Activated CD8-positive, alpha-beta memory T cell treated with anti-CD3 and anti-CD28 coated beads, Interleukin-2, amount 10 ng/mL, durations not matched to agents 7 days and 5 days (primary cell): ENCODE measurements at regions not wholly inside any gene's neighbourhood (a gene's known extent, or its start where the extent isn't known, plus 50 kb on each side); places are given as distances from the start of the nearest gene placed in this dataset.

Experiments
- ATAC-seq: fragments of 150-1000 bp; cut with Tn5 transposase; one replicate; pipeline ENCODE4 v1.10.0; 2021; ENCODE audit warnings: moderate library complexity
- CTCF ChIA-PET: fragments of 350-600 bp; sonication (Branson Sonifier 250); formaldehyde crosslinking; loops from one replicate; lab custom pipeline; 2021; ENCODE audit warnings: antibody characterized with exemption; lab: Charles Lee
- DNase-seq: peaks from one replicate; pipeline ENCODE4 v3.0.0-alpha.2; 2020
- H3K27ac Mint-ChIP-seq: one replicate; pipeline ENCODE4 v1.8.0; 2021; ENCODE audit warnings: mild to moderate bottlenecking, mixed read lengths
- H3K27me3 Mint-ChIP-seq: one replicate; pipeline ENCODE4 v1.8.0; 2021; ENCODE audit warnings: mixed read lengths
- H3K36me3 Mint-ChIP-seq: one replicate; pipeline ENCODE4 v1.8.0; 2021; ENCODE audit warnings: mild to moderate bottlenecking, mixed read lengths
- H3K4me1 Mint-ChIP-seq: one replicate; pipeline ENCODE4 v1.8.0; 2021; ENCODE audit warnings: mixed read lengths
- H3K4me3 Mint-ChIP-seq: one replicate; pipeline ENCODE4 v1.8.0; 2021; ENCODE audit warnings: mild to moderate bottlenecking, moderate library complexity, mixed read lengths
- H3K9me3 Mint-ChIP-seq: one replicate; pipeline ENCODE4 v1.8.0; 2022; ENCODE audit warnings: low read depth, mixed read lengths

GRCh38 chr4:38566806-38567398 lies 97.1 kb upstream of the KLF3 start:
- Mint-ChIP-seq H3K4me1 (no peaks in the 10 kb centered on the region), H3K9me3 (no peaks in the 10 kb centered on the region), H3K27me3 (peaks cover 12% of the 10 kb centered on the region), H3K4me3 (no peak overlapping the region), H3K36me3 (no peaks in the 10 kb centered on the region), H3K27ac (no peak overlapping the region)
- CTCF ChIA-PET = no interaction called here
- ATAC-seq = no peak
- DNase-seq = no peak

- Mint-ChIP-seq H3K27me3 (peaks cover 12% of the 10 kb centered on the region), H3K27ac (no peak overlapping the region), H3K36me3 (no peaks in the 10 kb centered on the region), H3K4me3 (no peak overlapping the region), H3K4me1 (no peaks in the 10 kb centered on the region), H3K9me3 (no peaks in the 10 kb centered on the region)
- no peak for DNase-seq
- ATAC-seq = no peak
- CTCF ChIA-PET = no interaction called here
These were observed 96.5 kb upstream of the KLF3 start for GRCh38 chr4:38567457-38567856.

DNA sequence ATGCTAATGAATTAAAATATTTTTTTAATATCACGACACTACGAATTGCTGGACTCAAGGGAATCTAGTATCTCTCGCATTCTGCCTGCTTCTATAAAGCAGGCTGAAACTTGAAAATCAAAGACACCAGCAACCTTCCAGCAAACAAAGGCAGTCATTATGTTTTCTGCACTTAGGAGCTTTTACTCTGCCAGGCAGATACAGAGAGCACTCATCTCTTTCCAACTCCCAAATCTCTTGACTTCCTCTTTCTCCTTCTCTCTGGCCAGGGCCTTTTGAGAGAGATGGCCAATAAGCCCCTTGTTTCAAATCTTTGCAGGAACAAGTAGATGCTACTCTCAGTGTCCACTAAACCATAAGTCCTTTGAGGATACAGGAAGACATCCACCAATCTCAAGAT lies 95.2 kb upstream of the KLF3 start:
- H3K9me3 Mint-ChIP-seq = no peaks in the 10 kb centered on the region
- ATAC-seq (no peak), DNase-seq (no peak)
- no peaks in the 10 kb centered on the region for H3K36me3 Mint-ChIP-seq
- H3K4me1 Mint-ChIP-seq = no peaks in the 10 kb centered on the region
- CTCF ChIA-PET = no interaction called here
- peaks cover 12% of the 10 kb centered on the region for H3K27me3 Mint-ChIP-seq
- no peak overlapping the region for H3K27ac Mint-ChIP-seq
- H3K4me3 Mint-ChIP-seq = no peak overlapping the region

DNA sequence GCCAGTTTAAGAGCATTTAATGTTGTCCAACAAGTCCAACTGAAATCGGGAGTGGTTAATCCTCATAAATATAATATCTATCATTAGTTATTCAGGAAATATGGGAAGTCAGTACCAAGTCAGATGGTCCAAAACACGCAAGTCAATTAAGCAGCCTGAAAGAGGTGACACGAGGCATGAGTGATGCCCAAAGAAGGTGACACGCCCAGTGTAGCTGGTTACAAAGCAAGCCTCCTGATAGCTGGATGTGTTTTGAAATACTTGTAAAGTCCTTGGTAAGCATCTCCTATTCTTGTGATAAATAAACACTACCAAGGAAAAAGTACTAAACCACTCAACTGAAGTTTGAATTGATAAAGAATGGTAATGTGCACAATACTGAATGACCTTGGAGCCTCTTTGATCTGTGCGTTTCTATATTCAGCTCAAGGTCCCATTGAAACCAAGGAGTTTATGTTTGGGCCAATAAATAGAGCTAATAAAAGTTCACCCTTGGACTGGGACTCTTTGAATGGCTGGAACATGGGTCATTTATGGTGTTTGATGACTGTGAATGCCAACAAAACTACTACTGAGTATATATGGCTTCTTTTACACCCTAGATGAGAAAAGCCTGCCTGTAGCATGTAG lies 93.2 kb upstream of the KLF3 start:
- Mint-ChIP-seq H3K36me3 (no peaks in the 10 kb centered on the region), H3K27ac (no peak overlapping the region), H3K9me3 (no peaks in the 10 kb centered on the region), H3K27me3 (peaks cover 11% of the 10 kb centered on the region), H3K4me1 (no peaks in the 10 kb centered on the region), H3K4me3 (no peak overlapping the region)
- CTCF ChIA-PET = no interaction called here
- no peak for ATAC-seq
- DNase-seq = no peak

- peaks cover 3% of the 10 kb centered on the region for H3K27me3 Mint-ChIP-seq
- DNase-seq = no peak
- CTCF ChIA-PET = no interaction called here
These were observed 91.2 kb upstream of the KLF3 start for GRCh38 chr4:38572793-38573192.

GRCh38 chr4:38574559-38575333 lies 89.3 kb upstream of the KLF3 start:
- CTCF ChIA-PET = interaction anchor here (1.6 kb wide), 1 partner anchor 395 kb away, joined by 4 read pairs; no protein-coding TSS in a partner anchor
- Mint-ChIP-seq H3K36me3 (no peaks in the 10 kb centered on the region), H3K4me3 (no peak overlapping the region), H3K4me1 (no peaks in the 10 kb centered on the region), H3K9me3 (no peaks in the 10 kb centered on the region), H3K27me3 (no peaks in the 10 kb centered on the region), H3K27ac (no peak overlapping the region)
- no peak for ATAC-seq
- DNase-seq = no peak

More at GRCh38 chr4:38572793-38573192, 91.2 kb upstream of the KLF3 start:
- Mint-ChIP-seq H3K27ac (no peak overlapping the region), H3K4me1 (no peaks in the 10 kb centered on the region), H3K4me3 (no peak overlapping the region), H3K9me3 (no peaks in the 10 kb centered on the region), H3K36me3 (no peaks in the 10 kb centered on the region)
- ATAC-seq = no peak

GRCh38 chr4:38576767-38577166 lies 87.2 kb upstream of the KLF3 start:
- no peak for DNase-seq
- Mint-ChIP-seq H3K4me1 (no peaks in the 10 kb centered on the region), H3K27me3 (no peaks in the 10 kb centered on the region), H3K9me3 (no peaks in the 10 kb centered on the region), H3K4me3 (no peak overlapping the region), H3K27ac (no peak overlapping the region), H3K36me3 (no peaks in the 10 kb centered on the region)
- CTCF ChIA-PET = no interaction called here
- no peak for ATAC-seq

DNA sequence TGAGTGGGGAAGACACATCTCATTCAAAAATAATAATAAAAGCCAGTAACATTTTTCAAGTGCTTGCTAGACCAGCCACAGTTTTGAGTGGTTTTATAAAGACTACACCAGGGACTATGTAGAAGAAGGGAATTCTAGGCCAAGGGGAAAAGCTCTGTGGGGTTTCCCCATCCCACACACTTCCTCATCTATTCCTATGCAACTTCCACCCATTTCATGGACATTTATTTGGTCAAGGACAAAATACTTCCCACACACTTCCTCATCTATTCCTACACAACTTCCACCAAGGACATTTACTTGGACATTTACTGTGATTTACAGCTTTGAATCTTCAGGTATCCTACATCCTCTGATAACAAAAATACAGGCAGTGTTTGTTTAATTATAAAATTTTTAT lies 86.5 kb upstream of the KLF3 start:
- ATAC-seq = no peak
- CTCF ChIA-PET = no interaction called here
- no peaks in the 10 kb centered on the region for H3K9me3 Mint-ChIP-seq
- no peak for DNase-seq
- H3K4me3 Mint-ChIP-seq = no peak overlapping the region
- no peaks in the 10 kb centered on the region for H3K36me3 Mint-ChIP-seq
- H3K4me1 Mint-ChIP-seq = no peaks in the 10 kb centered on the region
- no peaks in the 10 kb centered on the region for H3K27me3 Mint-ChIP-seq
- no peak overlapping the region for H3K27ac Mint-ChIP-seq

- H3K4me1 Mint-ChIP-seq = no peaks in the 10 kb centered on the region
- H3K27ac Mint-ChIP-seq = no peak overlapping the region
- CTCF ChIA-PET = no interaction called here
- no peak overlapping the region for H3K4me3 Mint-ChIP-seq
- H3K27me3 Mint-ChIP-seq = no peaks in the 10 kb centered on the region
- no peak for ATAC-seq
- no peaks in the 10 kb centered on the region for H3K36me3 Mint-ChIP-seq
- no peaks in the 10 kb centered on the region for H3K9me3 Mint-ChIP-seq
- no peak for DNase-seq
These were observed 82.4 kb upstream of the KLF3 start for GRCh38 chr4:38581426-38582106.

GRCh38 chr4:38582445-38582844 lies 81.6 kb upstream of the KLF3 start:
- CTCF ChIA-PET = no interaction called here
- no peak for ATAC-seq
- Mint-ChIP-seq H3K27ac (no peak overlapping the region), H3K4me3 (no peak overlapping the region), H3K27me3 (no peaks in the 10 kb centered on the region), H3K9me3 (no peaks in the 10 kb centered on the region), H3K36me3 (no peaks in the 10 kb centered on the region), H3K4me1 (no peaks in the 10 kb centered on the region)
- DNase-seq = no peak

DNA sequence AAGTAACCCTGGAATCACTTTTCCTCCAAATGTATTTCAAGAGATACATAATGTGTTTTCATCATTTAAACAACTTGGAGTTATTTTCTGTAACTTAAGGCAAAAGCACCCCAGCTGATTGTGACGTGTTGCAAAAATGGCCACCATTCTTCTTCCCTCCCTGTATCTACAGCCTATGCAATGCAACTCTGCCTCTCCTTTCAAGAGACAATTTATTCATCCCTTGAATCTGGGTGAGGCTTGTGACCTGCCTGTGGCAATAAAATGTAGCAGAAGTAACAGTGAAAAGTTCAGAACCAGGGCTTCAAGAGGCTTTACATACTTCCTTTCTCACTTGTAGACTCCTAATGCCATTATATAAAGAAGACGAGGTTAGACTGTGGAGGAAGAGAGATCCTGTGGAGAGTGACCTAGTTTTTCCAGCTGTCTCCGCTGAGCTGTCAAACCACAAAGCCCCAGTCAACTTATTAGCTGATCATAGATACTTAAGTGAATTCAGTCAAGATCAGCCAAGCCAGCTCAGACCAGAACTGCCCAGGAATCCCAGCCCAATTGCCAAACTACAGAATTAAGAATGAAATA lies 81.0 kb upstream of the KLF3 start:
- CTCF ChIA-PET = no interaction called here
- no peak for DNase-seq
- H3K27ac Mint-ChIP-seq = no peak overlapping the region
- no peaks in the 10 kb centered on the region for H3K27me3 Mint-ChIP-seq
- ATAC-seq = no peak
- H3K36me3 Mint-ChIP-seq = peaks cover under 1% of the 10 kb centered on the region
- no peaks in the 10 kb centered on the region for H3K4me1 Mint-ChIP-seq
- no peak overlapping the region for H3K4me3 Mint-ChIP-seq
- no peaks in the 10 kb centered on the region for H3K9me3 Mint-ChIP-seq

DNA sequence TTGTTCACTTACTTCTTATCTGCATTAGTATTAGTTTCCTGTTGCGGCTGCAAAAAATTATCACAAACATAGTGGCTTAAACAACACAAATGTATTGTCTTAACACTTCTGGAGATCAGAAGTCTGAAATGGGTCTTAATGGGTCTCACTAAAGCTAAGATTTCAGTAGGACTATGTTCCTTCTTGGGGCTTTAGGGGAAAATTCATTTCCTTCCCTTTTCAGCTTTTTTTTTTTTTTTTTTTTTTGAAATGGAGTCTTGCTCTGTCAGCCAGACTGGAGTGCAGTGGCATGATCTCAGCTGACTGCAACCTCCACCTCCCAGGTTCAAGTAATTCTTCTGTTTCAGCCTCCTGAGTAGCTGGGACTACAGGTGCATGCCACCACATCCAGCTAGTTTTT lies 78.1 kb upstream of the KLF3 start:
- Mint-ChIP-seq H3K4me3 (no peak overlapping the region), H3K9me3 (no peaks in the 10 kb centered on the region), H3K27ac (no peak overlapping the region), H3K27me3 (no peaks in the 10 kb centered on the region), H3K4me1 (no peaks in the 10 kb centered on the region), H3K36me3 (peaks cover 1% of the 10 kb centered on the region)
- CTCF ChIA-PET = no interaction called here
- ATAC-seq (no peak), DNase-seq (no peak)

- ATAC-seq (no peak), DNase-seq (no peak)
- H3K9me3 Mint-ChIP-seq = no peaks in the 10 kb centered on the region
- H3K27me3 Mint-ChIP-seq = no peaks in the 10 kb centered on the region
- H3K4me3 Mint-ChIP-seq = no peak overlapping the region
- H3K36me3 Mint-ChIP-seq = peaks cover 1% of the 10 kb centered on the region
- CTCF ChIA-PET = interaction anchor here (0.6 kb wide), 1 partner anchor 31 kb away, joined by 3 read pairs; no protein-coding TSS in a partner anchor
- H3K27ac Mint-ChIP-seq = no peak overlapping the region
- no peaks in the 10 kb centered on the region for H3K4me1 Mint-ChIP-seq
These were observed 76.9 kb upstream of the KLF3 start for GRCh38 chr4:38587106-38587505.
